22Rv1 (cell line): ENCODE measurements at regions not wholly inside any gene's neighbourhood (a gene's known extent, or its start where the extent isn't known, plus 50 kb on each side); places are given as distances from the start of the nearest gene placed in this dataset.
A peak's percentile ranks its signal among the peaks of the same experiment; 100 is the strongest.

ENCODE experiments used
- H3K27ac ChIP-seq: fragments of 450-650 bp; 2 replicates; pipeline ENCODE4 v1.5.1; 2017
- CTCF ChIP-seq: fragments of 450-650 bp; IDR thresholded peaks from 2 replicates; pipeline ENCODE4 v1.5.1; 2017; ENCODE audit warnings: mild to moderate bottlenecking
- ZFX ChIP-seq: fragments of 450-650 bp; IDR thresholded peaks from 2 replicates; pipeline ENCODE4 v1.6.1; 2017; ENCODE audit warnings: antibody characterized with exemption, borderline replicate concordance

GRCh38 chr2:160956243-160956802, 203.9 kb upstream of the TANK start:
- TF ChIP-seq CTCF (no peak), ZFX (no peak)
- H3K27ac ChIP-seq: no peak overlapping the region

GRCh38 chr2:160963957-160964356, 196.3 kb upstream of the TANK start:
- H3K27ac ChIP-seq: no peak overlapping the region

GRCh38 chr2:160967523-160967922, 192.7 kb upstream of the TANK start:
- no peak overlapping the region for H3K27ac ChIP-seq
- no peak for TF ChIP-seq ZFX
- TF ChIP-seq CTCF: no peak

More at GRCh38 chr2:160963957-160964356, 196.3 kb upstream of the TANK start:
- TF ChIP-seq CTCF: no peak
- TF ChIP-seq ZFX: no peak

- H3K27ac ChIP-seq: no peak overlapping the region
- no peak for TF ChIP-seq CTCF
- TF ChIP-seq ZFX: no peak
These were observed 192.0 kb upstream of the TANK start for GRCh38 chr2:160968183-160968582.

- no peak overlapping the region for H3K27ac ChIP-seq
- no peak for TF ChIP-seq ZFX
- TF ChIP-seq CTCF: peak; percentile 62
These were observed 189.9 kb upstream of the TANK start for GRCh38 chr2:160970052-160970965.

GRCh38 chr2:160973991-160974390, 186.2 kb upstream of the TANK start:
- TF ChIP-seq ZFX (no peak), CTCF (no peak)
- no peak overlapping the region for H3K27ac ChIP-seq

- TF ChIP-seq CTCF (no peak), ZFX (no peak)
- H3K27ac ChIP-seq: no peak overlapping the region
These were observed 185.4 kb upstream of the TANK start for GRCh38 chr2:160974803-160975202.
